Neural progenitor cell (in vitro differentiated cells): ENCODE measurements at regions not wholly inside any gene's neighbourhood (a gene's known extent, or its start where the extent isn't known, plus 50 kb on each side); places are given as distances from the start of the nearest gene placed in this dataset.

Source experiments
- DNase-seq: peaks from one replicate; pipeline ENCODE4 v3.0.0-alpha.2; 2016; ENCODE audit warnings: low spot score
- H2AFZ ChIP-seq: fragments of 200-600 bp; sonication (generic); replicated peaks from 2 replicates; pipeline ENCODE4 v1.6.1; 2016; ENCODE audit warnings: antibody characterized with exemption
- H3F3A ChIP-seq: fragments of 200-600 bp; sonication (generic); 2 replicates; pipeline ENCODE4 v1.6.1; 2016; ENCODE audit warnings: antibody characterized with exemption, low read depth
- H3K27ac ChIP-seq: fragments of 200-600 bp; sonication (generic); 2 replicates; pipeline ENCODE4 v1.5.1; 2016; ENCODE audit warnings: mild to moderate bottlenecking
- H3K27me3 ChIP-seq: fragments of 200-600 bp; sonication (generic); 2 replicates; pipeline ENCODE4 v1.6.1; 2016; ENCODE audit warnings: mild to moderate bottlenecking, moderate library complexity
- H3K36me3 ChIP-seq: fragments of 200-600 bp; sonication (generic); 2 replicates; pipeline ENCODE4 v1.5.1; 2016
- H3K4me1 ChIP-seq: fragments of 200-600 bp; sonication (generic); 2 replicates; pipeline ENCODE4 v1.6.1; 2016; ENCODE audit warnings: mixed run types
- H3K4me2 ChIP-seq: fragments of 200-600 bp; sonication (generic); 2 replicates; pipeline ENCODE4 v1.6.1; 2016
- H3K4me3 ChIP-seq: fragments of 200-600 bp; sonication (generic); 2 replicates; pipeline ENCODE4 v1.5.1; 2016
- H3K79me2 ChIP-seq: fragments of 200-600 bp; sonication (generic); 2 replicates; pipeline ENCODE4 v1.6.1; 2016; ENCODE audit warnings: low read depth
- H3K9ac ChIP-seq: fragments of 200-600 bp; sonication (generic); 2 replicates; pipeline ENCODE4 v1.6.1; 2016
- H3K9me3 ChIP-seq: fragments of 200-600 bp; sonication (generic); 2 replicates; pipeline ENCODE4 v1.5.1; 2016; ENCODE audit warnings: low read depth
- H4K20me1 ChIP-seq: fragments of 200-600 bp; sonication (generic); 2 replicates; pipeline ENCODE4 v1.6.1; 2016; ENCODE audit warnings: low read depth
- H3K27ac Mint-ChIP-seq: 3 replicates; pipeline ENCODE4 v1.8.0; 2021; ENCODE audit warnings: mixed read lengths
- H3K27me3 Mint-ChIP-seq: 2 replicates; pipeline ENCODE4 v1.8.0; 2022; ENCODE audit warnings: low read depth, mild to moderate bottlenecking, inconsistent platforms, moderate library complexity, mixed read lengths; ENCODE audit not compliant: insufficient read depth
- H3K36me3 Mint-ChIP-seq: 3 replicates; pipeline ENCODE4 v1.8.0; 2021; ENCODE audit warnings: mixed read lengths
- H3K4me1 Mint-ChIP-seq: 3 replicates; pipeline ENCODE4 v1.8.0; 2021; ENCODE audit warnings: mixed read lengths
- H3K4me3 Mint-ChIP-seq: 3 replicates; pipeline ENCODE4 v1.8.0; 2021; ENCODE audit warnings: mild to moderate bottlenecking, moderate library complexity, mixed read lengths
- H3K9me3 Mint-ChIP-seq: 3 replicates; pipeline ENCODE4 v1.8.0; 2020; ENCODE audit warnings: mixed read lengths
- EZH2 ChIP-seq: fragments of 200-600 bp; sonication (generic); IDR thresholded peaks from 2 replicates; pipeline ENCODE4 v1.6.1; 2017; ENCODE audit warnings: antibody characterized with exemption, mild to moderate bottlenecking, moderate library complexity
- EZH2phosphoT487 ChIP-seq: fragments of 200-600 bp; sonication (generic); IDR thresholded peaks from 2 replicates; pipeline ENCODE4 v1.6.1; 2017; ENCODE audit warnings: antibody characterized with exemption
- TF ChIP-seq, protein P1 (sequence below): fragments of 200-600 bp; sonication (generic); IDR thresholded peaks from 2 replicates; pipeline ENCODE4 v1.5.1; 2017; ENCODE audit warnings: antibody characterized with exemption, mild to moderate bottlenecking

GRCh38 chr7:13148548-13148947 is 461.1 kb downstream of the ARL4A start:
- no peaks in the 10 kb centered on the region for H4K20me1 ChIP-seq
- no peaks in the 10 kb centered on the region for H3K9me3 ChIP-seq
- TF ChIP-seq, protein P1, sequence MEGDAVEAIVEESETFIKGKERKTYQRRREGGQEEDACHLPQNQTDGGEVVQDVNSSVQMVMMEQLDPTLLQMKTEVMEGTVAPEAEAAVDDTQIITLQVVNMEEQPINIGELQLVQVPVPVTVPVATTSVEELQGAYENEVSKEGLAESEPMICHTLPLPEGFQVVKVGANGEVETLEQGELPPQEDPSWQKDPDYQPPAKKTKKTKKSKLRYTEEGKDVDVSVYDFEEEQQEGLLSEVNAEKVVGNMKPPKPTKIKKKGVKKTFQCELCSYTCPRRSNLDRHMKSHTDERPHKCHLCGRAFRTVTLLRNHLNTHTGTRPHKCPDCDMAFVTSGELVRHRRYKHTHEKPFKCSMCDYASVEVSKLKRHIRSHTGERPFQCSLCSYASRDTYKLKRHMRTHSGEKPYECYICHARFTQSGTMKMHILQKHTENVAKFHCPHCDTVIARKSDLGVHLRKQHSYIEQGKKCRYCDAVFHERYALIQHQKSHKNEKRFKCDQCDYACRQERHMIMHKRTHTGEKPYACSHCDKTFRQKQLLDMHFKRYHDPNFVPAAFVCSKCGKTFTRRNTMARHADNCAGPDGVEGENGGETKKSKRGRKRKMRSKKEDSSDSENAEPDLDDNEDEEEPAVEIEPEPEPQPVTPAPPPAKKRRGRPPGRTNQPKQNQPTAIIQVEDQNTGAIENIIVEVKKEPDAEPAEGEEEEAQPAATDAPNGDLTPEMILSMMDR: no peak
- TF ChIP-seq EZH2phosphoT487 (no peak), EZH2 (no peak)

DNA sequence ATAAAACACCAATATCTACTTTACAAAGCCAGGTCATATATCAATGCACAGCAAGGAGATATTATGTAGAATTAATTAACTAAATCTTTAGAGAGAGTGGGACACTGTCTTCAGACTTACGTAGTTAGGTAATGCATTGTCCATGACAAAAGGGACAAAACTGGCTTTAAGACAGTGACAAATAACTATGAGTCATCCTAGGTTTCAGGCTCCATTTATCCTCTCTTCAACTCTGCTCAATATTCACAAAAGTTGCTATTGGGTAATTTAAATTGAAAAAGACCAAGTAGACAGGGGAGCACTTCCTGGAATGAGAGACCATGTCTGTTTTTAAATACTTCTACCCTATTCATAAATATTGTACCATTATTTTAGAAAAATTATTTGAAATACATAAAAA is 464.5 kb downstream of the ARL4A start:
- no peak for TF ChIP-seq EZH2phosphoT487
- TF ChIP-seq EZH2: no peak
- TF ChIP-seq, protein P1: no peak
- Mint-ChIP-seq H3K4me3 (no peak overlapping the region), H3K36me3 (peaks cover 1% of the 10 kb centered on the region), H3K27me3 (no peaks in the 10 kb centered on the region), H3K27ac (no peak overlapping the region), H3K9me3 (no peaks in the 10 kb centered on the region), H3K4me1 (no peaks in the 10 kb centered on the region)
- H3K79me2 ChIP-seq: no peaks in the 10 kb centered on the region
- no peaks in the 10 kb centered on the region for H4K20me1 ChIP-seq
- H3K9me3 ChIP-seq: no peaks in the 10 kb centered on the region
- no peak overlapping the region for H3K27ac ChIP-seq
- H3F3A ChIP-seq: no peaks in the 10 kb centered on the region
- H2AFZ ChIP-seq: no peak overlapping the region
- no peaks in the 10 kb centered on the region for H3K4me1 ChIP-seq
- no peak overlapping the region for H3K9ac ChIP-seq
- H3K36me3 ChIP-seq: no peaks in the 10 kb centered on the region
- no peak overlapping the region for H3K4me2 ChIP-seq
- DNase-seq: no peak
- no peaks in the 10 kb centered on the region for H3K27me3 ChIP-seq
- no peak overlapping the region for H3K4me3 ChIP-seq

More at GRCh38 chr7:13148548-13148947, 461.1 kb downstream of the ARL4A start:
- DNase-seq: no peak
- Histone ChIP-seq H3K4me3 (no peak overlapping the region), H3K9ac (no peak overlapping the region), H2AFZ (no peak overlapping the region), H3K4me1 (no peaks in the 10 kb centered on the region), H3K79me2 (no peaks in the 10 kb centered on the region), H3K4me2 (no peak overlapping the region), H3K27ac (no peak overlapping the region), H3K36me3 (no peaks in the 10 kb centered on the region), H3F3A (no peaks in the 10 kb centered on the region), H3K27me3 (no peaks in the 10 kb centered on the region)
- H3K36me3 Mint-ChIP-seq: no peaks in the 10 kb centered on the region
- no peaks in the 10 kb centered on the region for H3K9me3 Mint-ChIP-seq
- H3K27ac Mint-ChIP-seq: no peak overlapping the region
- H3K4me3 Mint-ChIP-seq: no peak overlapping the region
- H3K27me3 Mint-ChIP-seq: no peaks in the 10 kb centered on the region
- no peaks in the 10 kb centered on the region for H3K4me1 Mint-ChIP-seq

GRCh38 chr7:13152755-13153154 is 465.3 kb downstream of the ARL4A start:
- no peak overlapping the region for H3K4me3 ChIP-seq
- H3K27ac Mint-ChIP-seq: no peak overlapping the region
- H3K9ac ChIP-seq: no peak overlapping the region
- no peak overlapping the region for H2AFZ ChIP-seq
- H3K79me2 ChIP-seq: no peaks in the 10 kb centered on the region
- H3K36me3 Mint-ChIP-seq: peaks cover 1% of the 10 kb centered on the region
- no peaks in the 10 kb centered on the region for H3K9me3 ChIP-seq
- H3K36me3 ChIP-seq: no peaks in the 10 kb centered on the region
- H3K27me3 ChIP-seq: no peaks in the 10 kb centered on the region
- H3K4me3 Mint-ChIP-seq: no peak overlapping the region
- TF ChIP-seq, protein P1: no peak
- no peak for TF ChIP-seq EZH2phosphoT487
- no peak for TF ChIP-seq EZH2
- H3F3A ChIP-seq: no peaks in the 10 kb centered on the region
- H3K27ac ChIP-seq: no peak overlapping the region
- H3K4me2 ChIP-seq: no peak overlapping the region
- no peaks in the 10 kb centered on the region for H3K4me1 Mint-ChIP-seq
- DNase-seq: no peak
- H3K9me3 Mint-ChIP-seq: no peaks in the 10 kb centered on the region
- no peaks in the 10 kb centered on the region for H4K20me1 ChIP-seq
- H3K4me1 ChIP-seq: no peaks in the 10 kb centered on the region
- H3K27me3 Mint-ChIP-seq: no peaks in the 10 kb centered on the region
